SIG-M5 treated with dmso at 0.1 percent for 504 hours (cell line): ENCODE measurements at regions not wholly inside any gene's neighbourhood (a gene's known extent, or its start where the extent isn't known, plus 50 kb on each side); places are given as distances from the start of the nearest gene placed in this dataset.
A peak's percentile ranks its signal among the peaks of the same experiment; 100 is the strongest.
"Not testable (repeated sequence)": the region's sequence is repeated elsewhere in the genome, so short reads cannot be mapped to it uniquely, and the experiment has no call there.

Experiments
- DNase-seq: peaks from one replicate; lab custom pipeline; 2025; ENCODE audit not compliant: unreplicated experiment; lab: John Stamatoyannopoulos, UW

GRCh38 chr10:45520476-45520875 is 146.5 kb downstream of the ALOX5 start:
- DNase-seq = no peak

- DNase-seq = no peak
Observed at GRCh38 chr10:45518741-45519140, 144.7 kb downstream of the ALOX5 start.

- no peak for DNase-seq
Observed at GRCh38 chr10:45515630-45516029, 141.6 kb downstream of the ALOX5 start.

GRCh38 chr10:45514291-45515270 is 140.6 kb downstream of the ALOX5 start:
- DNase-seq = no peak

- DNase-seq = no peak
Observed at GRCh38 chr10:45513551-45513950, 139.5 kb downstream of the ALOX5 start.

- DNase-seq = not testable (repeated sequence)
Observed at GRCh38 chr10:45511926-45512325, 137.9 kb downstream of the ALOX5 start.

GRCh38 chr10:45509491-45509890 is 135.5 kb downstream of the ALOX5 start:
- DNase-seq = no peak

- no peak for DNase-seq
Observed at GRCh38 chr10:45505311-45505710, 131.3 kb downstream of the ALOX5 start.

- no peak for DNase-seq
Observed at GRCh38 chr10:45502458-45502857, 128.4 kb downstream of the ALOX5 start.

GRCh38 chr10:45501791-45502190 is 127.8 kb downstream of the ALOX5 start:
- no peak for DNase-seq

- no peak for DNase-seq
Observed at GRCh38 chr10:45500798-45501197, 126.8 kb downstream of the ALOX5 start.

- DNase-seq = no peak
Observed at GRCh38 chr10:45500304-45500703, 126.3 kb downstream of the ALOX5 start.

- DNase-seq = peak; percentile 3
Observed at GRCh38 chr10:45495438-45496152, 121.6 kb downstream of the ALOX5 start.
